Left ventricle myocardium inferior (tissue), 1 donor: ENCODE measurements at regions not wholly inside any gene's neighbourhood (a gene's known extent, or its start where the extent isn't known, plus 50 kb on each side); places are given as distances from the start of the nearest gene placed in this dataset.

Experiments used
- DNase-seq: peaks from one replicate; pipeline ENCODE4 v3.0.0-alpha.2; 2020
- H3K27ac ChIP-seq: fragments of 200-600 bp; replicated peaks from 2 replicates; pipeline ENCODE4 v1.8.0; 2021
- H3K27me3 ChIP-seq: fragments of 200-600 bp; 2 replicates; pipeline ENCODE4 v1.8.0; 2021; ENCODE audit warnings: low read depth
- H3K36me3 ChIP-seq: fragments of 200-600 bp; 2 replicates; pipeline ENCODE4 v1.8.0; 2021
- H3K4me1 ChIP-seq: fragments of 200-600 bp; 2 replicates; pipeline ENCODE4 v1.8.0; 2021
- H3K4me3 ChIP-seq: fragments of 200-600 bp; 2 replicates; pipeline ENCODE4 v1.8.0; 2021; ENCODE audit warnings: mild to moderate bottlenecking, moderate library complexity
- H3K9me3 ChIP-seq: fragments of 200-600 bp; replicated peaks from 2 replicates; pipeline ENCODE4 v1.8.0; 2021
- CTCF ChIP-seq: fragments of 200-600 bp; IDR thresholded peaks from 2 replicates; pipeline ENCODE4 v1.8.0; 2021; ENCODE audit warnings: antibody characterized with exemption, mild to moderate bottlenecking, borderline replicate concordance
- intact Hi-C: fragments of 100-400 bp; cut with micrococcal nuclease; formaldehyde crosslinking; loops from one replicate; pipeline ENCODE4 v1.11.0; 2022
- donor health status: DM: no; HTN: yes; CAD: no; lungs with severe emphysema.

- Histone ChIP-seq H3K36me3 (no peaks in the 10 kb centered on the region), H3K9me3 (no peaks in the 10 kb centered on the region), H3K4me1 (no peaks in the 10 kb centered on the region), H3K27me3 (no peaks in the 10 kb centered on the region), H3K27ac (no peak overlapping the region), H3K4me3 (no peak overlapping the region)
- no peak for TF ChIP-seq CTCF
- no peak for DNase-seq
- intact Hi-C loops = no loop called here
These were observed 236.4 kb downstream of the MAP2K6 start for GRCh38 chr17:69650881-69651280.

GRCh38 chr17:69651921-69652320, 237.4 kb downstream of the MAP2K6 start:
- intact Hi-C loops = no loop called here

GRCh38 chr17:69654981-69655855, 240.7 kb downstream of the MAP2K6 start:
- intact Hi-C loops = no loop called here
- no peak for DNase-seq
- Histone ChIP-seq H3K36me3 (no peaks in the 10 kb centered on the region), H3K27me3 (no peaks in the 10 kb centered on the region), H3K27ac (peak overlapping the region; percentile 36), H3K4me1 (no peaks in the 10 kb centered on the region), H3K4me3 (no peak overlapping the region), H3K9me3 (no peaks in the 10 kb centered on the region)
- TF ChIP-seq CTCF = no peak

More at GRCh38 chr17:69651921-69652320, 237.4 kb downstream of the MAP2K6 start:
- Histone ChIP-seq H3K27me3 (no peaks in the 10 kb centered on the region), H3K4me3 (no peak overlapping the region), H3K4me1 (no peaks in the 10 kb centered on the region), H3K27ac (no peak overlapping the region), H3K9me3 (no peaks in the 10 kb centered on the region), H3K36me3 (no peaks in the 10 kb centered on the region)
- DNase-seq = no peak
- TF ChIP-seq CTCF = no peak

GRCh38 chr17:69655902-69656301, 241.4 kb downstream of the MAP2K6 start:
- intact Hi-C loops = no loop called here
- no peak for TF ChIP-seq CTCF
- Histone ChIP-seq H3K9me3 (no peaks in the 10 kb centered on the region), H3K4me3 (no peak overlapping the region), H3K27me3 (no peaks in the 10 kb centered on the region), H3K36me3 (no peaks in the 10 kb centered on the region), H3K27ac (no peak overlapping the region), H3K4me1 (no peaks in the 10 kb centered on the region)
- DNase-seq = no peak

DNA sequence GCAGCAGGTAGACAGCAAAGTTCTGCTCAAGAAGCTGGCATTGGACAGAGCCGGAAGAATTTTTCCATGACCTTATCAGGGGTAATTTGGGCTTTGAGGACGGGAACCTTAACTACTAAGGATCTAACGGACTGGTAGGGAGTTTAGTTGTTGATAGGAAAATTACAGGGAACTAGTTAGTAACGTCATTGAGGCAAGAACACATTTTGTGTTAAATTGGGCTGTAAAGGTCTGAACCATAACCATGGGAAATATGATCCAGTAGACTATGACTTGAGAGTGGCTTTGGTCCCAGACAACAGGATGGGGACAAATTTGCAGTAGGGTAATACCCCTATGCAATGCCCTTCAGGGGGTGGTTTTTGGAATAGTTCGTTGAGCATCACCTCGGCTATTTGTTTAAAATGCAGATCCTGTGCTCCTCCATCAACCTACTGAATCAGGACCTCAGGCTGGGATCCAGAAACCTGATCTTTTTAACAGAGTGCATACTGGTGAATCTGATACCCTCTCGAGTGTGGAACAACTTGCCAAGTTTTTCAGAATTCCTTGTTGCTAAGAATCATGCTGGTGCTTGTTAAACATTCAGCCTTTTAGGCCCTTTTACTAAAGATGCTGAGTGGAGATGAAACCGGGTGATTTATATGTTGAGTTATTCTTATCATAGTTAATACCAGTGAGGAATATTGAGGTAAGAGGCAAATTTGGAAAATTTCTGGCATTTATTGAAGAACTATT, 255.1 kb downstream of the MAP2K6 start:
- TF ChIP-seq CTCF = no peak
- Histone ChIP-seq H3K36me3 (no peaks in the 10 kb centered on the region), H3K27me3 (no peaks in the 10 kb centered on the region), H3K4me1 (no peaks in the 10 kb centered on the region), H3K27ac (no peak overlapping the region), H3K9me3 (peaks cover 3% of the 10 kb centered on the region), H3K4me3 (no peak overlapping the region)
- intact Hi-C loops = no loop called here
- no peak for DNase-seq
